H9 (cell line): ENCODE measurements at regions not wholly inside any gene's neighbourhood (a gene's known extent, or its start where the extent isn't known, plus 50 kb on each side); places are given as distances from the start of the nearest gene placed in this dataset.

Source experiments
- DNase-seq: peaks from one replicate; pipeline ENCODE4 v3.0.0-alpha.2; 2017
- H2AFZ ChIP-seq: one replicate; pipeline ENCODE4 v1.6.1; 2013; ENCODE audit warnings: mild to moderate bottlenecking, low read length, control low read depth, moderate library complexity
- H2AK5ac ChIP-seq: 2 replicates; pipeline ENCODE4 v1.6.1; 2013; ENCODE audit warnings: low read length, control low read depth, mixed read lengths; ENCODE audit not compliant: insufficient read length
- H2BK120ac ChIP-seq: one replicate; pipeline ENCODE4 v1.6.1; 2013; ENCODE audit warnings: low read depth, mild to moderate bottlenecking, low read length, control low read depth, inconsistent platforms; ENCODE audit not compliant: poor library complexity, severe bottlenecking
- H2BK12ac ChIP-seq: 2 replicates; pipeline ENCODE4 v1.6.1; 2013; ENCODE audit warnings: low read length, control low read depth, mixed read lengths, low read depth; ENCODE audit not compliant: insufficient read length
- H2BK15ac ChIP-seq: 2 replicates; pipeline ENCODE4 v1.6.1; 2013; ENCODE audit warnings: low read depth, low read length, control low read depth
- H2BK20ac ChIP-seq: one replicate; pipeline ENCODE4 v1.6.1; 2013; ENCODE audit warnings: low read depth, mild to moderate bottlenecking, low read length, control low read depth, inconsistent platforms; ENCODE audit not compliant: poor library complexity, severe bottlenecking
- H2BK5ac ChIP-seq: 2 replicates; pipeline ENCODE4 v1.6.1; 2013; ENCODE audit warnings: low read length, control low read depth, mixed read lengths; ENCODE audit not compliant: insufficient read length
- H3K14ac ChIP-seq: 2 replicates; pipeline ENCODE4 v1.6.1; 2013; ENCODE audit warnings: low read length, control low read depth; ENCODE audit not compliant: insufficient read depth
- H3K18ac ChIP-seq: 2 replicates; pipeline ENCODE4 v1.6.1; 2013; ENCODE audit warnings: low read depth, mild to moderate bottlenecking, mixed read lengths, low read length, control low read depth; ENCODE audit not compliant: insufficient read length
- H3K23ac ChIP-seq: 2 replicates; pipeline ENCODE4 v1.6.1; 2013; ENCODE audit warnings: low read length, control low read depth, mixed read lengths, low read depth; ENCODE audit not compliant: insufficient read length
- H3K23me2 ChIP-seq: 2 replicates; pipeline ENCODE4 v1.6.1; 2013; ENCODE audit warnings: low read depth, mild to moderate bottlenecking, mixed read lengths, low read length, control low read depth; ENCODE audit not compliant: insufficient read length, poor library complexity, severe bottlenecking
- H3K27ac ChIP-seq: 2 replicates; pipeline ENCODE4 v1.5.1; 2013; ENCODE audit warnings: low read length, control low read depth, mixed read lengths, low read depth; ENCODE audit not compliant: insufficient read length
- H3K27me3 ChIP-seq: 2 replicates; pipeline ENCODE4 v1.6.1; 2013; ENCODE audit warnings: low read length, control low read depth, inconsistent platforms; ENCODE audit not compliant: insufficient read depth
- H3K4ac ChIP-seq: 2 replicates; pipeline ENCODE4 v1.6.1; 2013; ENCODE audit warnings: low read depth, mild to moderate bottlenecking, control low read depth, inconsistent platforms, low read length, moderate library complexity
- H3K4me1 ChIP-seq: 2 replicates; pipeline ENCODE4 v1.6.1; 2013; ENCODE audit warnings: low read length, control low read depth, inconsistent platforms; ENCODE audit not compliant: insufficient read depth
- H3K4me2 ChIP-seq: 2 replicates; pipeline ENCODE4 v1.6.1; 2013; ENCODE audit warnings: low read length, control low read depth, mixed read lengths; ENCODE audit not compliant: insufficient read length, insufficient read depth
- H3K56ac ChIP-seq: 2 replicates; pipeline ENCODE4 v1.6.1; 2013; ENCODE audit warnings: low read depth, mild to moderate bottlenecking, mixed read lengths, low read length, control low read depth; ENCODE audit not compliant: insufficient read length
- H3K79me1 ChIP-seq: 2 replicates; pipeline ENCODE4 v1.6.1; 2013; ENCODE audit warnings: low read depth, mild to moderate bottlenecking, moderate library complexity, low read length, control low read depth, inconsistent platforms; ENCODE audit not compliant: insufficient read depth, poor library complexity, severe bottlenecking
- H3K79me2 ChIP-seq: 2 replicates; pipeline ENCODE4 v1.6.1; 2013; ENCODE audit warnings: low read length, control low read depth, inconsistent platforms; ENCODE audit not compliant: insufficient read depth
- H3K9ac ChIP-seq: 2 replicates; pipeline ENCODE4 v1.6.1; 2013; ENCODE audit warnings: low read length, control low read depth, mixed read lengths; ENCODE audit not compliant: insufficient read length; ENCODE audit errors: extremely low read depth
- H3K9me3 ChIP-seq: one replicate; pipeline ENCODE4 v1.6.1; 2013; ENCODE audit warnings: low read depth, low read length, inconsistent platforms; ENCODE audit not compliant: control insufficient read depth
- H3T11ph ChIP-seq: one replicate; pipeline ENCODE4 v1.6.1; 2013; ENCODE audit warnings: mild to moderate bottlenecking, low read length, control low read depth, inconsistent platforms
- H4K20me1 ChIP-seq: one replicate; pipeline ENCODE4 v1.6.1; 2013; ENCODE audit not compliant: control insufficient read depth, insufficient read length, insufficient read depth
- H4K5ac ChIP-seq: 2 replicates; pipeline ENCODE4 v1.6.1; 2013; ENCODE audit warnings: low read depth, mild to moderate bottlenecking, mixed read lengths, low read length, control low read depth; ENCODE audit not compliant: insufficient read length
- H4K8ac ChIP-seq: replicated peaks from 2 replicates; pipeline ENCODE4 v1.6.1; 2013; ENCODE audit warnings: low read length, control low read depth, mixed read lengths, low read depth; ENCODE audit not compliant: insufficient read length
- H4K91ac ChIP-seq: 2 replicates; pipeline ENCODE4 v1.6.1; 2013; ENCODE audit warnings: low read depth, mild to moderate bottlenecking, moderate library complexity, mixed read lengths, low read length, control low read depth; ENCODE audit not compliant: insufficient read length
- H3K27ac Mint-ChIP-seq, 3 experiments: 2 replicates in 2 of 3; 3 replicates in 1 of 3; pipeline ENCODE4 v1.8.0; 2020 to 2021; ENCODE audit warnings: mixed read lengths in 3 of 3, mild to moderate bottlenecking in 1 of 3, moderate library complexity in 1 of 3
- H3K27me3 Mint-ChIP-seq: 2 replicates; pipeline ENCODE4 v1.8.0; 2021; ENCODE audit warnings: low read depth, mild to moderate bottlenecking, moderate library complexity, mixed read lengths
- H3K36me3 Mint-ChIP-seq, 3 experiments: 2 replicates in 2 of 3; 3 replicates in 1 of 3; pipeline ENCODE4 v1.8.0; 2020 to 2021; ENCODE audit warnings: low read depth in 3 of 3, mixed read lengths in 3 of 3; ENCODE audit not compliant: insufficient read depth in 1 of 3
- H3K4me1 Mint-ChIP-seq, 2 experiments: 2 replicates each; pipeline ENCODE4 v1.8.0; 2020; ENCODE audit warnings: mixed read lengths in 2 of 2
- H3K4me3 Mint-ChIP-seq, 2 experiments: 2 replicates in 1 of 2; 3 replicates in 1 of 2; pipeline ENCODE4 v1.8.0; 2020 to 2021; ENCODE audit warnings: mild to moderate bottlenecking in 2 of 2, mixed read lengths in 2 of 2, moderate library complexity in 1 of 2
- H3K9me3 Mint-ChIP-seq, 2 experiments: 2 replicates in 1 of 2; 3 replicates in 1 of 2; pipeline ENCODE4 v1.8.0; 2020; ENCODE audit warnings: mild to moderate bottlenecking in 2 of 2, mixed read lengths in 2 of 2, moderate library complexity in 1 of 2
- WGBS: extraction: QIAGEN DNeasy Blood & Tissue Kit; methylation state at CpG from one replicate; pipeline ENCODE4 v1.1.7; 2013; ENCODE audit warnings: missing lambda C conversion rate, low lambda C conversion rate, mixed read lengths; ENCODE audit not compliant: insufficient read length; ENCODE audit errors: extremely low coverage; 5-methylcytosine and 5-hydroxymethylcytosine counted together
- TF ChIP-seq, protein P1 (sequence below): fragments of 200-600 bp; sonication (generic); conservative IDR thresholded peaks from 3 replicates; pipeline ENCODE4 v1.8.0; 2021; ENCODE audit warnings: antibody characterized with exemption, mild to moderate bottlenecking

DNA sequence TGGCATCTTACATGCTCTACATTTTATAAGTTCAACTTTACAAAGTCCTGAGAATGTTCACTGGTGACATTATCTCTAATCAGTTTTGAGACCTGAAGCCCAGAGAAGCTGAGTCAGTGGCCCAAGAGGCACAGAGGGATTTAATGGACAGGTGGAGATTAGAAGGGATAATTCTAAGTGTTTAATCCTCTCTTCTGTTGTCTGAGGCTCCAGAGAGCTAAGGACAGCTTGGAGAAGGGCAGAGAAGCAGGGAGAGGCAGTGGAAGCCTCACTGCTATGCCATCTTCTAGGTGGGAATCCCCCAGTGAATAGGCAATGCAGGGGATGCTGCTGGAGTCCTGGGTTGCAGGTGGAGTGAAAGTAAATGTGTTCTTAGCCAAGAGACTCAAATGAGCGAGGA lies 369.4 kb upstream of the SLCO3A1 start:
- Mint-ChIP-seq H3K27me3 (no peaks in the 10 kb centered on the region; the same call in none of the 2 replicates), H3K36me3 (peaks cover 0 to 5% (median 0%) of the 10 kb centered on the region in 3 experiments; a peak in 2 of 7 replicates), H3K4me1 (peaks cover 18 to 20% of the 10 kb centered on the region in 2 experiments), H3K4me3 (no peak overlapping the region), H3K9me3 (peaks cover 0 to 3% of the 10 kb centered on the region in 2 experiments; a peak in 1 of 5 replicates), H3K27ac (no peak overlapping the region)
- Histone ChIP-seq H3K23me2 (no peaks in the 10 kb centered on the region), H3K79me1 (no peaks in the 10 kb centered on the region), H3K23ac (no peak overlapping the region), H3K9me3 (no peaks in the 10 kb centered on the region), H2BK120ac (no peak overlapping the region), H4K91ac (no peak overlapping the region), H3K27me3 (no peaks in the 10 kb centered on the region), H2AFZ (no peak overlapping the region), H3K4me1 (no peaks in the 10 kb centered on the region), H4K8ac (no peak overlapping the region), H3K14ac (no peak overlapping the region), H3K18ac (no peak overlapping the region), H2BK5ac (no peak overlapping the region), H2BK20ac (no peak overlapping the region), H2AK5ac (no peak overlapping the region), H3T11ph (no peak overlapping the region), H3K9ac (no peak overlapping the region), H4K20me1 (no peaks in the 10 kb centered on the region), H3K56ac (no peak overlapping the region), H3K27ac (no peak overlapping the region), H2BK15ac (no peak overlapping the region), H3K4me2 (no peak overlapping the region), H3K4ac (no peak overlapping the region), H3K79me2 (no peaks in the 10 kb centered on the region), H4K5ac (no peak overlapping the region), H2BK12ac (no peak overlapping the region)
- no CpG with 5 or more reads among the region's 1 CpG for WGBS
- DNase-seq: no peak
- TF ChIP-seq, protein P1, sequence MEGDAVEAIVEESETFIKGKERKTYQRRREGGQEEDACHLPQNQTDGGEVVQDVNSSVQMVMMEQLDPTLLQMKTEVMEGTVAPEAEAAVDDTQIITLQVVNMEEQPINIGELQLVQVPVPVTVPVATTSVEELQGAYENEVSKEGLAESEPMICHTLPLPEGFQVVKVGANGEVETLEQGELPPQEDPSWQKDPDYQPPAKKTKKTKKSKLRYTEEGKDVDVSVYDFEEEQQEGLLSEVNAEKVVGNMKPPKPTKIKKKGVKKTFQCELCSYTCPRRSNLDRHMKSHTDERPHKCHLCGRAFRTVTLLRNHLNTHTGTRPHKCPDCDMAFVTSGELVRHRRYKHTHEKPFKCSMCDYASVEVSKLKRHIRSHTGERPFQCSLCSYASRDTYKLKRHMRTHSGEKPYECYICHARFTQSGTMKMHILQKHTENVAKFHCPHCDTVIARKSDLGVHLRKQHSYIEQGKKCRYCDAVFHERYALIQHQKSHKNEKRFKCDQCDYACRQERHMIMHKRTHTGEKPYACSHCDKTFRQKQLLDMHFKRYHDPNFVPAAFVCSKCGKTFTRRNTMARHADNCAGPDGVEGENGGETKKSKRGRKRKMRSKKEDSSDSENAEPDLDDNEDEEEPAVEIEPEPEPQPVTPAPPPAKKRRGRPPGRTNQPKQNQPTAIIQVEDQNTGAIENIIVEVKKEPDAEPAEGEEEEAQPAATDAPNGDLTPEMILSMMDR: no peak
